ENCODE measurements at regions not wholly inside any gene's neighbourhood (a gene's known extent, or its start where the extent isn't known, plus 50 kb on each side); places are given as distances from the start of the nearest gene placed in this dataset.

- DNase-seq (ENCODE audit: extremely low read depth in 1 of 4, low spot score in 3 of 4): no peak
- H3K79me2 ChIP-seq (ENCODE audit: control insufficient read depth, insufficient read depth, low read length): no peaks in the 10 kb centered on the region
- H3K9me1 ChIP-seq (ENCODE audit: control insufficient read depth, insufficient read depth, low read length): no peaks in the 10 kb centered on the region
- H4K20me1 ChIP-seq (replicated peaks; ENCODE audit: control insufficient read depth, insufficient read depth, low read length): no peaks in the 10 kb centered on the region
- no peak for TF ChIP-seq TOE1 (IDR thresholded peaks at IDR 0.05; ENCODE audit: borderline replicate concordance)
- no peak for TF ChIP-seq TOE1 (CRISPR knock-in tag; IDR thresholded peaks at IDR 0.05; ENCODE audit: borderline replicate concordance, low read depth)
- TF ChIP-seq, protein P1, sequence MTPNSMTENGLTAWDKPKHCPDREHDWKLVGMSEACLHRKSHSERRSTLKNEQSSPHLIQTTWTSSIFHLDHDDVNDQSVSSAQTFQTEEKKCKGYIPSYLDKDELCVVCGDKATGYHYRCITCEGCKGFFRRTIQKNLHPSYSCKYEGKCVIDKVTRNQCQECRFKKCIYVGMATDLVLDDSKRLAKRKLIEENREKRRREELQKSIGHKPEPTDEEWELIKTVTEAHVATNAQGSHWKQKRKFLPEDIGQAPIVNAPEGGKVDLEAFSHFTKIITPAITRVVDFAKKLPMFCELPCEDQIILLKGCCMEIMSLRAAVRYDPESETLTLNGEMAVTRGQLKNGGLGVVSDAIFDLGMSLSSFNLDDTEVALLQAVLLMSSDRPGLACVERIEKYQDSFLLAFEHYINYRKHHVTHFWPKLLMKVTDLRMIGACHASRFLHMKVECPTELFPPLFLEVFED (CRISPR knock-in tag; conservative IDR thresholded peaks at IDR 0.05): no peak
- TF ChIP-seq SMAD3 (CRISPR knock-in tag; conservative IDR thresholded peaks at IDR 0.05): no peak
- TF ChIP-seq NFIC (IDR thresholded peaks at IDR 0.05): no peak
- TF ChIP-seq, protein P2, sequence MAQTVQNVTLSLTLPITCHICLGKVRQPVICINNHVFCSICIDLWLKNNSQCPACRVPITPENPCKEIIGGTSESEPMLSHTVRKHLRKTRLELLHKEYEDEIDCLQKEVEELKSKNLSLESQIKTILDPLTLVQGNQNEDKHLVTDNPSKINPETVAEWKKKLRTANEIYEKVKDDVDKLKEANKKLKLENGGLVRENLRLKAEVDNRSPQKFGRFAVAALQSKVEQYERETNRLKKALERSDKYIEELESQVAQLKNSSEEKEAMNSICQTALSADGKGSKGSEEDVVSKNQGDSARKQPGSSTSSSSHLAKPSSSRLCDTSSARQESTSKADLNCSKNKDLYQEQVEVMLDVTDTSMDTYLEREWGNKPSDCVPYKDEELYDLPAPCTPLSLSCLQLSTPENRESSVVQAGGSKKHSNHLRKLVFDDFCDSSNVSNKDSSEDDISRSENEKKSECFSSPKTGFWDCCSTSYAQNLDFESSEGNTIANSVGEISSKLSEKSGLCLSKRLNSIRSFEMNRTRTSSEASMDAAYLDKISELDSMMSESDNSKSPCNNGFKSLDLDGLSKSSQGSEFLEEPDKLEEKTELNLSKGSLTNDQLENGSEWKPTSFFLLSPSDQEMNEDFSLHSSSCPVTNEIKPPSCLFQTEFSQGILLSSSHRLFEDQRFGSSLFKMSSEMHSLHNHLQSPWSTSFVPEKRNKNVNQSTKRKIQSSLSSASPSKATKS (CRISPR knock-in tag; IDR thresholded peaks at IDR 0.05): no peak
- TF ChIP-seq NCOA4 (IDR thresholded peaks at IDR 0.05; ENCODE audit: partially characterized antibody): no peak
- TF ChIP-seq NEUROD1 (IDR thresholded peaks at IDR 0.05; ENCODE audit: borderline replicate concordance, low read depth, low read length, partially characterized antibody): no peak
- no peak for TF ChIP-seq SRSF3 (IDR thresholded peaks at IDR 0.05; ENCODE audit: insufficient read depth, low read length)
- no peak for TF ChIP-seq CREBBP (IDR thresholded peaks at IDR 0.05; ENCODE audit: low read depth, low read length)
- TF ChIP-seq, protein P3, sequence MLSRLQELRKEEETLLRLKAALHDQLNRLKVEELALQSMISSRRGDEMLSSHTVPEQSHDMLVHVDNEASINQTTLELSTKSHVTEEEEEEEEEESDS (CRISPR knock-in tag; IDR thresholded peaks at IDR 0.05): no peak
- no peak for TF ChIP-seq NFE2 (IDR thresholded peaks at IDR 0.05; ENCODE audit: low read depth)
- no peak for TF ChIP-seq PTBP1 (IDR thresholded peaks at IDR 0.05; ENCODE audit: low read depth, low read length)
- no peak for TF ChIP-seq SP1 (CRISPR knock-in tag; IDR thresholded peaks at IDR 0.05)
- no peak for TF ChIP-seq ZNF217 (CRISPR knock-in tag; IDR thresholded peaks at IDR 0.05)
- intact Hi-C loops (cut with micrococcal nuclease) (no loop called here), in situ Hi-C loops (cut with MboI) (no loop called here)
- no peak for ATAC-seq
- no TSS peak for BruUV-seq (replicated peaks)
- no peak overlapping the region for H3K4me3 ChIP-seq
- no peak overlapping the region for H3K9ac ChIP-seq (ENCODE audit: insufficient read depth in 1 of 2, low read depth in 2 of 2, low read length in 2 of 2)
- no peaks in the 10 kb centered on the region for H3K9me3 ChIP-seq (replicated peaks; ENCODE audit: control insufficient read depth, insufficient read depth, low read depth, low read length)
- no peak overlapping the region for H3K4me2 ChIP-seq (ENCODE audit: insufficient read depth, low read length)
- H3K4me1 ChIP-seq (replicated peaks in 1 of 2; ENCODE audit: control insufficient read depth in 2 of 2, insufficient read depth in 2 of 2, low read length in 2 of 2): no peaks in the 10 kb centered on the region
- H3K27ac ChIP-seq (ENCODE audit: extremely low read depth, low read depth, low read length): no peak overlapping the region
- no peaks in the 10 kb centered on the region for H3K27me3 ChIP-seq (ENCODE audit: control insufficient read depth in 2 of 2, insufficient read depth in 2 of 2, low read length in 2 of 2)
- WGBS (ENCODE audit: insufficient coverage, low coverage, missing lambda C conversion rate): 1% methylated on average over 8 of the region's 9 CpGs
- H2AFZ ChIP-seq (ENCODE audit: low read depth, low read length): no peak overlapping the region
- no peaks in the 10 kb centered on the region for H3K36me3 ChIP-seq (ENCODE audit: control insufficient read depth, insufficient read depth, low read length)
- ChIA-PET POLR2A (no interaction called here), CTCF (ENCODE audit: low intra/inter-chr PET ratio) (no interaction called here)
- FAIRE-seq: no peak
Measured at GRCh38 chr15:93823971-93824913, 407.1 kb upstream of the MCTP2 start.

Measured in K562 (cell line).